AG04449 (cell line): ENCODE measurements at regions not wholly inside any gene's neighbourhood (a gene's known extent, or its start where the extent isn't known, plus 50 kb on each side); places are given as distances from the start of the nearest gene placed in this dataset.

Experiments
- CTCF ChIA-PET: fragments of 350-600 bp; formaldehyde crosslinking; extraction: SDS; loops from one replicate; lab custom pipeline; 2021; ENCODE audit warnings: antibody characterized with exemption; lab: Yijun Ruan, JAX
- POLR2A ChIA-PET: fragments of 400-600, 350-600 bp; formaldehyde crosslinking; extraction: SDS; loops from one replicate; lab custom pipeline; 2020; ENCODE audit warnings: antibody characterized with exemption, inconsistent platforms; lab: Yijun Ruan, JAX
- DNase-seq: peaks from one replicate; pipeline ENCODE4 v3.0.0-alpha.2; 2010; ENCODE audit warnings: low read depth, low spot score
- H3K4me3 ChIP-seq: 2 replicates; pipeline ENCODE4 v1.5.1; 2011; ENCODE audit warnings: low read depth, mild to moderate bottlenecking, control low read depth, low read length
- CTCF ChIP-seq: IDR thresholded peaks from one replicate; pipeline ENCODE4 v1.5.1; 2011; ENCODE audit warnings: mild to moderate bottlenecking, moderate library complexity, low read length, control low read depth, inconsistent platforms; ENCODE audit not compliant: insufficient read depth; ENCODE audit errors: missing control alignments

- TF ChIP-seq CTCF: no peak
- CTCF ChIA-PET: no interaction called here
- H3K4me3 ChIP-seq: no peak overlapping the region
- POLR2A ChIA-PET: no interaction called here
- no peak for DNase-seq
Observed at GRCh38 chrX:117487421-117487820, 629.2 kb downstream of the KLHL13 start.

- no peak for DNase-seq
- CTCF ChIA-PET: no interaction called here
- no peak overlapping the region for H3K4me3 ChIP-seq
- no peak for TF ChIP-seq CTCF
- POLR2A ChIA-PET: no interaction called here
Observed at GRCh38 chrX:117483950-117484349, 632.7 kb downstream of the KLHL13 start.

- POLR2A ChIA-PET: no interaction called here
- TF ChIP-seq CTCF: no peak
- CTCF ChIA-PET: no interaction called here
- H3K4me3 ChIP-seq: no peak overlapping the region
- no peak for DNase-seq
Observed at GRCh38 chrX:117458243-117458968, 658.2 kb downstream of the KLHL13 start.

GRCh38 chrX:117455787-117456186, 660.8 kb downstream of the KLHL13 start:
- no peak overlapping the region for H3K4me3 ChIP-seq
- DNase-seq: no peak
- POLR2A ChIA-PET: no interaction called here
- TF ChIP-seq CTCF: no peak
- CTCF ChIA-PET: no interaction called here

- ChIA-PET CTCF (no interaction called here), POLR2A (no interaction called here)
- DNase-seq: no peak
- TF ChIP-seq CTCF: no peak
- H3K4me3 ChIP-seq: no peak overlapping the region
Observed at GRCh38 chrX:117429501-117429900, 687.1 kb downstream of the KLHL13 start.

- DNase-seq: no peak
- no peak overlapping the region for H3K4me3 ChIP-seq
- POLR2A ChIA-PET: no interaction called here
- CTCF ChIA-PET: no interaction called here
- no peak for TF ChIP-seq CTCF
Observed at GRCh38 chrX:117407449-117408150, 709.0 kb downstream of the KLHL13 start.
